GM18861 (cell line): ENCODE measurements at regions not wholly inside any gene's neighbourhood (a gene's known extent, or its start where the extent isn't known, plus 50 kb on each side); places are given as distances from the start of the nearest gene placed in this dataset.

ENCODE experiments used
- ATAC-seq: cut with Tn5 transposase; IDR thresholded peaks from one replicate; pipeline ENCODE4 v1.9.1; 2021; ENCODE audit not compliant: unreplicated experiment

DNA sequence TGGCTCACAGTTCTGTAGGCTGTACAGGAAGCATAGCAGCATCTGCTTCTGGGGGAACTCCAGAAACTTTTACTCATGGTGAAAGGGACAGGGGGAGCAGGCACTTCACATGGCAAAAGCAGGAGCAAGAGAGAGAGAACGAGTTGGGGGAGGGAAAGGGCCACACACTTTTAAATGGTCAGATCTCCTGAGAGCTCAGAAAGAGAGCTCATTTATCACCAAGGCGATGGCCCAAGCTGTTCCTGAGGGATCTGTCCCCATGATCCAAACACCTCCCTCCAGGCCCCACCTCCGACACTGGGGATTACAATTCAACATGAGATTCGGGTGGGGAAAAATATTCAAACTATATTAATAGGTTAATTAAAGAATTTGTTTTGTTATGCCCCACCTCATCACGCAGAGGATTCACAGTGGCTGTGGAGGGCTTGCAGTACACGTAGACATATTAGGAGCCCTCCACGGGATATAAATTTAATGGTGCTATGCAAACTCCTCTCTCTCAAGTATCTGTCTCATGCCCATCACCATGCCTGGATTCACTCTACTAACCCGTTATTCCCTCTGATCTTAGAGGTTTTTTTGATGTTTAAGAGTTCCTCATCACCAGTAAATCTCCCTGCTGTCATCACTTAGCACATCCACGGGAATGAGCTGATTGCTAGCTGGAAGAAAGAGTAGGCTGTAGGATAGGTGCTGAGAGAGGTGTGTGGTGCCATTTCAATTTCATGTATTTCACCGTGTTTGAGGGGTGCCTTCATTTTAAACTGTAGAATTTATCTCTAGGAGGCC lies 84.5 kb upstream of the ARHGAP28 start:
- ATAC-seq, result no peak

DNA sequence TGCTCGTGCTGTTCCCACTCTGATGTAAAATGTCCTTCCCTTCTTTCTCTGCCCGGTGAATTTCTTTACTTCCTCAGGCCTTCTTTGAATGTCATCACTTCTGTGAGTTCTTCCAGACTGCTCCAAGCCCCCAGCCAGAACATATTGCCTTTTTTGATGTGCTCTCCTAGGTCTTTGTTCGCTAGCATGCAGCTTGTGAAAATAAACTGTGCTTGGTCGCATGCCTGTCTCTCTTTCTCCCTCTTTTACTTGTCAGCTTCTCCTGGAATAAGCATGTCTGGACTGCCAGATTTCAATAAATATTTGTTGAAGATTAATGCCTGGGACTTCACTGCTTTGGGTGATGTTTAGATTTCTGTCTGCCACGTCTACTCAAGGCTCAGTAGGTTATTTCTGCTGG lies 82.7 kb upstream of the ARHGAP28 start:
- ATAC-seq, result no peak

DNA sequence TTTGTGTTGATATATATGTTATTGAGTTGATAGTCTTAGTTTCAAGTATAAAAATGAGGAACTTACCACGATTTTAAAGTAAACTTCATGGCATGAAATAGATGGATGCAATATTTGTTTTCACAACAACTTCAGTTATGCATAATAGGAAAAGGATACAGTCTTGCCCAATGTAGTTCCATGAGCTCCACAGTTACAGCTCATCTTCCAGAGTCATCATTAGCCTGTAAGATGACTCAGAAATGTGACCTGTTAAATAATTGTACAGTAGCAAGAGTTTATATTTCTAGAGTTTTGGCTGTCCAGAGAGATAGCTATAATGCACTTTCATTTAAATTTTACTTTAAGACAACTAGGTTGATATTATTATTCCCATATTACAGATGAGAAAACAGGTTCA lies 80.9 kb upstream of the ARHGAP28 start:
- no peak for ATAC-seq

DNA sequence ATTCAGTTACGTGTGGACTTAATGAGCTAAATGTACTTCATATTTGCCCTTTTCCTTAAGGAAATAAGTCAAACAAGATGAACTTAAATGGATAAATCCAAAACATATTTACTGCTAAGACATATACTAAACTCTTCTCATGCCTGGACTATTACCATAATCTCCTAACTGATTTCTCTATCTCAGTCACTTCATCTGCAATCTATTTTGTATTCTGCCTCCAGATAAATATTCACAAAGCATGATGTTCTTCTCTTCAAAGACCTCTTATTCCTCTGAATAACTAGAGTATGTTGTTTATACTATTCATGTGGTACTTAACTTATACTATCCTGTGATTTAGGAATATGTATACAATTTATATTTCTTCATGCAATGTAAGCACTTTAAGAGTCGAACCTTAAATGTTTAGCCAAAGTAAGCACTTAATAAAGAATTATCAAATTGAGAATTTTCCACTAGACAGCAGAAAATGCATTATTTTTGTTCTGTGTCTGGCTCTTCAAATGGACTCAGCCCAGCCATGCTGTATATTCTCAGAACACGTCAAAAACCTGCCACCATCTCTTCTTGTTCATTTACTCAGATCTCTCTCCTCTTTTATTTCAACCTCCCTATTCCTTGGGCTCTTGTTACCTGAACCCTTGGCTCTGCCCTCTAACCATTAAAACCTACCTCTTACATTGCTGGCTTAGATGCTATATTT lies 79.9 kb upstream of the ARHGAP28 start:
- no peak for ATAC-seq

DNA sequence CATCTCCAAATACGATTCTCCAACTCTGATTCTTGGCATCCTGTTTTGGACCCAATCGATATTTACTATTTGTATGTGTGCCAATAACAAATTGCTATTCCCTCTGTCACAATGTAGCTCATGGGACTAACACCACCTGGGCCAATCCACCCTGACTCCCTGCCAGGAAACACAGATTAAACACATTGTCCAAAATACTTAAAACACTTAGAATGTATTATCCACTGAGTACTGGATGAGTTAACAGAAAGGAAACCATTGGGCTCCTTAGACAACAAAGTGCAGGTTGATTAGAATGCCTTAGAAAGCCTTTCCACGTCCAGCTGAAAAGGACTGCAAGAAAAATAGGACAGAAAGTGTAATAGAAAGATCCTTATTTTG lies 79.4 kb upstream of the ARHGAP28 start:
- no peak for ATAC-seq

DNA sequence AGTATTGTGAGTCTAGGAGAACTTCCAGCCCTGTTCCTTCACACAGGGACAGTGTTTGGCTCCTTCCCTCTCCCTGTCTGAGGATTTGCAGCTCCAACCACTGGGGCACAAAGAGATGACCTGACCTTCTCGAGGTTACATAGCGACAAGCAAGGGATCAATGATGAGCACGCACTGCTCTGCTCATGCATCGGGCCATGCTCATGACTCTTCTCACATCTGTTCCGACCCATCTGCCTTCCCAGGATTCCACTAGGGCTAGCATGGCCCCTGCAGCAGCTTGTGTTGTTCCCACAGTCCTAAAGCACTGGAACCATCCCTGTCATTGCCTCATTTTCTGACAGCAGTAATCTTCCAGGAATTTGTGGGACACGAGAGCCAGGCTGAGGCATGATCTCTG lies 78.8 kb upstream of the ARHGAP28 start:
- no peak for ATAC-seq

GRCh38 chr18:6652098-6652497 lies 77.4 kb upstream of the ARHGAP28 start:
- no peak for ATAC-seq

- ATAC-seq, result no peak
These were observed 75.6 kb upstream of the ARHGAP28 start for GRCh38 chr18:6653880-6654279.

GRCh38 chr18:6659963-6660725 lies 69.4 kb upstream of the ARHGAP28 start:
- no peak for ATAC-seq

GRCh38 chr18:6661692-6662415 lies 67.7 kb upstream of the ARHGAP28 start:
- no peak for ATAC-seq

DNA sequence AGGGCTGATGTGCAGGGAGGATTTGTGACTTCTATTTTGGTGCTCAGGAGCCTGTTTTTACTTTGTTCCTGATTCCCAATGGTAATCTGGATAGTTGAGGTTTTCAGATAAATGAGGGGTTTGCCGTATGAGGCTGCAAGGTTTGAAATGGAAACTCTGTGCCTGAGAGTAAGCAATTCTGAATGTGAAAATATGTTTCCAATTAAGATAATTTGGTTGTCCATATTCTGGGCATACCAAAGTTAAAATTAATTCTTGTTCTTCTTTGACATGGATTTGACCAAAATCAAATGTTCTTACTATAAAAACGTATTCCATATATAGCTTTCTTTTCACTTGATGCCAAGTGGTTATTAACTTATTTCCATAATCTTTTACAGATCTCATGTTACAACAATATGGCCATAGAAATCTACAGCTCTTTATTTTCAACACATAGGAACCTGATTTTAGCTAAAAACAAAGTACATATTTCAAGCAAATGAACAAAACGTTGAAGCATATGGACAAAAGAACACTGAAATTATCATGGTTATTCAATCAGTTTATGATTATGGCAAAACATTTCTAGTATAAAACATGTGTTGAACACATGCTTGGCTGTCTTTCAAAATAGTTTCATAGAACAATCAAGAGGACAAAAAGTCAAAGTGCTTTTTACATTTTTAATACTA lies 63.4 kb upstream of the ARHGAP28 start:
- no peak for ATAC-seq

GRCh38 chr18:6668836-6669235 lies 60.7 kb upstream of the ARHGAP28 start:
- no peak for ATAC-seq

GRCh38 chr18:6672821-6673308 lies 56.7 kb upstream of the ARHGAP28 start:
- no peak for ATAC-seq

- ATAC-seq, result no peak
These were observed 52.4 kb upstream of the ARHGAP28 start for GRCh38 chr18:6677086-6677485.

GRCh38 chr18:6679201-6679600 lies 50.3 kb upstream of the ARHGAP28 start:
- no peak for ATAC-seq
